Coronary artery (tissue), 2 donors: ENCODE measurements at regions not wholly inside any gene's neighbourhood (a gene's known extent, or its start where the extent isn't known, plus 50 kb on each side); places are given as distances from the start of the nearest gene placed in this dataset.
"Not testable (repeated sequence)": the region's sequence is repeated elsewhere in the genome, so short reads cannot be mapped to it uniquely, and the experiment has no call there.

Experiments used
- DNase-seq: peaks from one replicate; pipeline ENCODE4 v3.0.0-alpha.2; 2017; ENCODE audit warnings: low spot score
- H3K27ac ChIP-seq, 2 donors: fragments of 200-600 bp; sonication (generic); one replicate each; pipeline ENCODE4 v1.5.1; 2016 to 2019
- H3K4me3 ChIP-seq: fragments of 200-600 bp; sonication (generic); 2 replicates; pipeline ENCODE4 v1.5.1; 2016; ENCODE audit warnings: mild to moderate bottlenecking, moderate library complexity
- TF ChIP-seq, protein P1 (sequence below): fragments of 200-600 bp; sonication (generic); IDR thresholded peaks from one replicate; pipeline ENCODE4 v1.5.1; 2019; ENCODE audit warnings: antibody characterized with exemption

DNA sequence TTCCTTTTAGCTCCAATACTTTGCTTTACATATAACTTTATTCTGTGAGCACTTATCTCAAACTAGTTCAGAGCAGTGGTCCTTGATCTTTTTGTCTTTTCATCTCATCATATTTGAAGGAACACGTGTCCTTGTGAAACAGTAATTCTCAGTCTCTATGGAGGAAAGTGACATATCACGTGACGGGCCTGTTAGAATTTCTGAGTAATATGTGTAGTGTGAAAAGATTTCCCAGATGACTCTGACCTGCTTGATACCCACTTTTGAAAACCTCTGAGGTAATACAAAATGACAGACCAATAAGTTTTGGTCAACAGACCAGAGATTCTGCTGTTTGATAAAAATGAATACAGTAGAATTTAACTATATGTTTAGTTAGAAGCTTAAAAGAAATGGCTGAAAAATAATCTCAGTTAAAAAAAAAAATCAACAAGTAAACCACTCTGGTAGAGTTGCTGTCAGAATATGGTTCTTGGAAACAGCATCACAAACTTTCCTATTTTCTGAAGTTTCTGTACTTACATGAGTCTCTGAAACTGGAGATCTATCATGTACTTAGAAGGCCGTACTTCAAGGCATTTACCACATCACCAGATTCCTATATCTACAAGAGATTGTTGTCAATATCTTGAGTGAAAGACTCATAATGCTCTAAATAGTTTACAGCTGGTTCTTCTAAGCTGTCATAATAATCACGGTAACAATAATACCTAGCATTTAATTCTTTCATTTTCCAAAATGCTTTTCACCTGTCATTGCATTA lies 590.2 kb upstream of the TBL1XR1 start:
- no peak overlapping the region for H3K4me3 ChIP-seq
- no peak overlapping the region for H3K27ac ChIP-seq
- TF ChIP-seq, protein P1, sequence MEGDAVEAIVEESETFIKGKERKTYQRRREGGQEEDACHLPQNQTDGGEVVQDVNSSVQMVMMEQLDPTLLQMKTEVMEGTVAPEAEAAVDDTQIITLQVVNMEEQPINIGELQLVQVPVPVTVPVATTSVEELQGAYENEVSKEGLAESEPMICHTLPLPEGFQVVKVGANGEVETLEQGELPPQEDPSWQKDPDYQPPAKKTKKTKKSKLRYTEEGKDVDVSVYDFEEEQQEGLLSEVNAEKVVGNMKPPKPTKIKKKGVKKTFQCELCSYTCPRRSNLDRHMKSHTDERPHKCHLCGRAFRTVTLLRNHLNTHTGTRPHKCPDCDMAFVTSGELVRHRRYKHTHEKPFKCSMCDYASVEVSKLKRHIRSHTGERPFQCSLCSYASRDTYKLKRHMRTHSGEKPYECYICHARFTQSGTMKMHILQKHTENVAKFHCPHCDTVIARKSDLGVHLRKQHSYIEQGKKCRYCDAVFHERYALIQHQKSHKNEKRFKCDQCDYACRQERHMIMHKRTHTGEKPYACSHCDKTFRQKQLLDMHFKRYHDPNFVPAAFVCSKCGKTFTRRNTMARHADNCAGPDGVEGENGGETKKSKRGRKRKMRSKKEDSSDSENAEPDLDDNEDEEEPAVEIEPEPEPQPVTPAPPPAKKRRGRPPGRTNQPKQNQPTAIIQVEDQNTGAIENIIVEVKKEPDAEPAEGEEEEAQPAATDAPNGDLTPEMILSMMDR: no peak
- DNase-seq: no peak

DNA sequence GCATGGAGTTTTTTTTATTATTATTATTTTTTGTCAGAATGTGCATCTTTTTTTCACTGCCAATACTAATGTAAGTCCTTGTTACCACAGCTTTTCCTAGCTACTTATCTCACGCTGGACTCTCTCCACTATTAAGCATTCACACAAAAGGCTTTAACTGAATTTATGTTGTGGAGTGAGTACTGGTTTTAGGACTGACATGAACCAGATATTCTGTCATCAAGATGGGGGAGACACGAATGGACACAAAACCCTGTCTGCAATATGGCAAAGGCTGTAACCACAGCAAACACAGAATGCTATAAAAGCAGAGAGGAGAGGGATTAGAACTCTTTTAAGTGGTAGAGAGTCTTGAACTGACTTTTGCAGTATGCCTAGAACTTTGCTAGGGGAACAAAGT lies 592.2 kb upstream of the TBL1XR1 start:
- DNase-seq: no peak
- TF ChIP-seq, protein P1: no peak
- H3K27ac ChIP-seq: no peak overlapping the region
- no peak overlapping the region for H3K4me3 ChIP-seq

DNA sequence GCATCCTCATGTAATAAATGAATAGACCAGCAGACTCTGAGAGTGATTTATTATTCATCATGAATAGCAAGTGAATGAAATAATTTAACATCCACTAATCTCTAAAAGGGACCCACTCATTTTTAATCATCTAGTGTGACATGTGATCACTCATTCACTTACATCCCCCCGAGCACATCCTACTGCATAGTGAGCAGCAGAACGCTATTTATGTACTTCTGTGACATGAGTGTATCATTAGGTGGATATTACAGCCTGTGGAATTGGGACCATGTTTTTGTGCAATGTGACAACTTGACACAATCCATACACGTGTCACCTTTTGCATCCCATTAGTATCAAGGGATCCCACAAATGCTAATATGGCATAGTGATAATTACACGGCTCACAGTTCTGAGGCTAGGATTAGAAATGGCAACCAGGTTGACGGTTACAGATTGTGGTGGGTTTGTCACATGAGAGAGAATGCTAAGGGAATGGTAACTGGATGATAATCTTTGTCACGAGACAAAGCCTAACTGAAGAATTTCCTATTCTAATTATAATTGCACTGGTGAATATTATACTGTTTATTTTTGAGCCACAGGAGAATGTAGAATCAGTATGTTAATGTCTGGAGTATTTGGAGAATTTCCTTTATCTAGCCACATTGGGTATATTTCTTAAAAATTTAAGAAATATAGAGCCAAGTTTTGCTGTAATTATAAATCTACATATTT lies 595.2 kb upstream of the TBL1XR1 start:
- DNase-seq: no peak
- Histone ChIP-seq H3K4me3 (no peak overlapping the region), H3K27ac (no peak overlapping the region)
- TF ChIP-seq, protein P1: no peak

DNA sequence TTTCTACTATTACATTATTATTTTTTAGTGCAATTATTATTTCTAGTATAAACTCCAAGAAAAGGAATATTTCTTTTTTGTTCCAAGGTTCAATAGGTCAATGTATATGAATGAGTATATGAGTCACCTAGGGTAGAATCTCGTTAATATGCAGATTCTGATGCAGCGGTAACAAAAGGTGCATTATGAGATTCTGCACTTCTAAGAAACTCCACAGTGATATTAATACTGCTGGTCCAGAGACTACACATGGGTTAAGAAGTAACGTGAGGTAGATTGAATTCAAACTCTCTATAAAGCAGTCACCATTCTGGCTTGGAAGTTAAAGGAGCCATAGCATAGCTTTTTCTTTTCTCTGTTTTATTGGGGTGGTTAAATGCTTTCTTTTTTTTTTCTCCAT lies 596.2 kb upstream of the TBL1XR1 start:
- DNase-seq: no peak
- TF ChIP-seq, protein P1: no peak
- H3K4me3 ChIP-seq: no peak overlapping the region
- H3K27ac ChIP-seq: no peak overlapping the region

DNA sequence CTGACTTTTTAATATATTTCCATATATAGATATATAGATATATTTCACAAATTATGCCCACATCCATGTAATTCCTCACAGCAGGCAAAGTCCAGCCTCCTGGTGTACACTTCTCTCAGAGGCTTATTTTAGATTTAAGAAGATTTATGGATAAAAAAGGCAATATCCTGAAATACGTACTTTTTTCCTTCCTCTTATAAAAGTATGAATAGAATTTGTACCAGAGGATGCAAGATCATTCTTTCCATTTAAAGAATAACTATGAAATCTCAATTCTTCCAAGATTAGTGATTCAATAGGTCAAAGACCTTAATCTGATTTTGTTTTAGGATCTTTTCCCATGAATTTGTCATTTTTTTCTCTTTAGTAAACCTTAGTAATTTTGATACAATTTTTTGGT lies 597.9 kb upstream of the TBL1XR1 start:
- Histone ChIP-seq H3K27ac (no peak overlapping the region), H3K4me3 (no peak overlapping the region)
- no peak for DNase-seq
- TF ChIP-seq, protein P1: no peak

DNA sequence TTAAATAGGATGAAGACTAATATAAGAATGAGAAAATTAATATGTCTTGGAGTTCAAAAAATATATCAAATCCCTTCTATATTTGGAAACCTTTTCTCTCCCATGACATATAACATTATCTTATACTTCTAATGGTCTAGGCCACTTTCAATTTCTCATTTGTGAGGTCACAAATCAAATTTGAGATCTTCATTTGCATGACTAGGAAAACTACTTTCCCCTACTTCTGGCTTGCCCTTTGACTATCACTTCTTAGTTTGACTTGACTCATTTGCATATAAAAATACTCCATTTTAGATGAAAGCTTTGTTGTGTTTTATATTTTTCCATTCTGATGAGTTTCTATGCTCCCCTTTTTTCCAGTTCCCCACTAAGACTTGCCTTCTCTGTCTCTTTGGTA lies 598.6 kb upstream of the TBL1XR1 start:
- no peak overlapping the region for H3K27ac ChIP-seq
- no peak for DNase-seq
- TF ChIP-seq, protein P1: no peak
- no peak overlapping the region for H3K4me3 ChIP-seq

DNA sequence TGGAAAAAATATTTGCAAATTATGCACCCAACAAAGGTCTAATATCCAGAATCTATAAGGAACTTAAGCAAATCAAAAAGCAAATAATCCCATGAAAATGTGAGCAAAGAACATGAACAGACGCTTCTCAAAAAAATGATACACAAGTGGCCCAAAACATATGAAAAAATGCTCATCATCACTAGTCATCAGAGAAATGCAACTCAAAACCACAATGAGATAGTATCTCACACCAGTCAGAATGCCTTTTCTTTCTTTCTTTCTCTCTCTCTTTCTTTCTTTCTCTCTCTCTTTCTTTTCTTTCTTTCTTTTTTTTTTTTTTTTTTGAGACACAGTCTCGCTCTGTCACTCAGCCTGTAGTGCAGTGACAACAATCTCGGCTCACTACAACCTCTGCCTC lies 602.9 kb upstream of the TBL1XR1 start:
- not testable (repeated sequence) for H3K4me3 ChIP-seq, H3K27ac ChIP-seq, DNase-seq
